Calu3 (cell line): ENCODE measurements at regions not wholly inside any gene's neighbourhood (a gene's known extent, or its start where the extent isn't known, plus 50 kb on each side); places are given as distances from the start of the nearest gene placed in this dataset.

Source experiments
- BruUV-seq: library from RNA; stranded (reverse); fragments of 400-500 nt; replicated peaks from 2 replicates; lab custom pipeline; 2021; lab: Mats Ljungman, UMichigan
- CTCF ChIA-PET: fragments of 300-600 bp; sonication (Branson Sonifier 250); formaldehyde crosslinking; loops from one replicate; lab custom pipeline; 2022; ENCODE audit warnings: antibody characterized with exemption; lab: Charles Lee
- DNase-seq: peaks from one replicate; pipeline ENCODE4 v3.0.0; 2022
- H3K27ac Mint-ChIP-seq: one replicate; pipeline ENCODE4 v1.8.0; 2022; ENCODE audit warnings: mixed read lengths; ENCODE audit not compliant: unreplicated experiment
- H3K27me3 Mint-ChIP-seq: one replicate; pipeline ENCODE4 v1.8.0; 2022; ENCODE audit warnings: mixed read lengths; ENCODE audit not compliant: unreplicated experiment
- H3K36me3 Mint-ChIP-seq: one replicate; pipeline ENCODE4 v1.8.0; 2022; ENCODE audit warnings: mild to moderate bottlenecking, moderate library complexity, mixed read lengths; ENCODE audit not compliant: insufficient read depth, unreplicated experiment
- H3K4me1 Mint-ChIP-seq: one replicate; pipeline ENCODE4 v1.8.0; 2022; ENCODE audit warnings: mild to moderate bottlenecking, low read depth, mixed read lengths; ENCODE audit not compliant: unreplicated experiment
- H3K4me3 Mint-ChIP-seq: one replicate; pipeline ENCODE4 v1.8.0; 2022; ENCODE audit warnings: mild to moderate bottlenecking, low read depth, moderate library complexity, mixed read lengths; ENCODE audit not compliant: unreplicated experiment
- H3K9me3 Mint-ChIP-seq: one replicate; pipeline ENCODE4 v1.8.0; 2022; ENCODE audit warnings: low read depth, mixed read lengths; ENCODE audit not compliant: unreplicated experiment
- intact Hi-C: fragments of 100-400 bp; cut with micrococcal nuclease; formaldehyde crosslinking; loops from one replicate; pipeline ENCODE4 v1.10.0; 2022; ENCODE audit not compliant: unreplicated experiment
- TF ChIP-seq, protein P1 (sequence below): fragments of 200-600 bp; IDR thresholded peaks from one replicate; pipeline ENCODE4 v1.8.0; 2022; ENCODE audit warnings: antibody characterized with exemption; ENCODE audit not compliant: unreplicated experiment

DNA sequence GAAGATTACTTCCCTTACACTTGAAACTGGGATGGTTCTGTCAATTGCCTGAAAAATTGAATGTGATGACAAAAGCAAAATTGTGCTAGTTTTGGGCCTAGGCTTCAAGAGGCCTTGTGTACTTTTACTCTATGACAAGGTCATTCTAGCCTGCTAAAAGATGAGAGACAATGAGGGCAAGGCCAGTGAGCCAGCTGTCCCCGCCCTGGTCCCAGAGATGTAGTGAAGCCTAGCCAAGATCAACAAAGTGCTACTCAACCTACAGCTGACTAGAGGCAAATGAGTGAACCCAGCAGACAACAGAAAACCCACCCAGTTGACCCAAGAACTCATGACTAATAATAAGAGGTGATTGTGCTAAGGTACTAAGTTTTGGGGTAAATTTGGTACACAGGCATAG is 248.7 kb downstream of the IL15 start:
- TF ChIP-seq, protein P1, sequence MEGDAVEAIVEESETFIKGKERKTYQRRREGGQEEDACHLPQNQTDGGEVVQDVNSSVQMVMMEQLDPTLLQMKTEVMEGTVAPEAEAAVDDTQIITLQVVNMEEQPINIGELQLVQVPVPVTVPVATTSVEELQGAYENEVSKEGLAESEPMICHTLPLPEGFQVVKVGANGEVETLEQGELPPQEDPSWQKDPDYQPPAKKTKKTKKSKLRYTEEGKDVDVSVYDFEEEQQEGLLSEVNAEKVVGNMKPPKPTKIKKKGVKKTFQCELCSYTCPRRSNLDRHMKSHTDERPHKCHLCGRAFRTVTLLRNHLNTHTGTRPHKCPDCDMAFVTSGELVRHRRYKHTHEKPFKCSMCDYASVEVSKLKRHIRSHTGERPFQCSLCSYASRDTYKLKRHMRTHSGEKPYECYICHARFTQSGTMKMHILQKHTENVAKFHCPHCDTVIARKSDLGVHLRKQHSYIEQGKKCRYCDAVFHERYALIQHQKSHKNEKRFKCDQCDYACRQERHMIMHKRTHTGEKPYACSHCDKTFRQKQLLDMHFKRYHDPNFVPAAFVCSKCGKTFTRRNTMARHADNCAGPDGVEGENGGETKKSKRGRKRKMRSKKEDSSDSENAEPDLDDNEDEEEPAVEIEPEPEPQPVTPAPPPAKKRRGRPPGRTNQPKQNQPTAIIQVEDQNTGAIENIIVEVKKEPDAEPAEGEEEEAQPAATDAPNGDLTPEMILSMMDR, result no peak
- Mint-ChIP-seq H3K27me3 (no peaks in the 10 kb centered on the region), H3K36me3 (no peaks in the 10 kb centered on the region), H3K4me1 (no peaks in the 10 kb centered on the region), H3K27ac (no peak overlapping the region), H3K4me3 (no peak overlapping the region), H3K9me3 (no peaks in the 10 kb centered on the region)
- intact Hi-C loops, result no loop called here
- CTCF ChIA-PET, result no interaction called here
- no peak for DNase-seq
- BruUV-seq, result no TSS peak

DNA sequence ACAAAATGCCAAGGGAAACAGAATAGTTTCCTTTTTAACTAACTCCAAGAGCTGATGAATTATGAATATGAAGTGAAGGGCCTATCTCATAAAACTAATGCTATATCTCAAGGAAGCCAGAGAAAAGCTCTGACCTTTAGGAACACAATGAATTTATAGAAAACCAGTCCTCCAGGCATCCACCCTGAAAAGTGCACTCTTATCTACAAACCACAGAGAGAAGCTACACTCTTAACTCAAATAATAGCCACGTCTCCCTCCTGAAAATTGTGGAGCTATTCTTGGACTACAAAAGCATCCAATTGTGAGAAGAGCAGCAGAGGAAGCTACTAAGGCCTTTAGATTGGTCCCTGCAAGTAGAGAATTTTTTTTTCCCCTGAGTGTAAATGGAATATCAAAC is 253.9 kb downstream of the IL15 start:
- BruUV-seq, result no TSS peak
- Mint-ChIP-seq H3K27ac (no peak overlapping the region), H3K4me1 (no peaks in the 10 kb centered on the region), H3K4me3 (no peak overlapping the region), H3K27me3 (no peaks in the 10 kb centered on the region), H3K9me3 (no peaks in the 10 kb centered on the region), H3K36me3 (no peaks in the 10 kb centered on the region)
- CTCF ChIA-PET, result no interaction called here
- DNase-seq, result no peak
- intact Hi-C loops, result no loop called here
- TF ChIP-seq, protein P1, result no peak

DNA sequence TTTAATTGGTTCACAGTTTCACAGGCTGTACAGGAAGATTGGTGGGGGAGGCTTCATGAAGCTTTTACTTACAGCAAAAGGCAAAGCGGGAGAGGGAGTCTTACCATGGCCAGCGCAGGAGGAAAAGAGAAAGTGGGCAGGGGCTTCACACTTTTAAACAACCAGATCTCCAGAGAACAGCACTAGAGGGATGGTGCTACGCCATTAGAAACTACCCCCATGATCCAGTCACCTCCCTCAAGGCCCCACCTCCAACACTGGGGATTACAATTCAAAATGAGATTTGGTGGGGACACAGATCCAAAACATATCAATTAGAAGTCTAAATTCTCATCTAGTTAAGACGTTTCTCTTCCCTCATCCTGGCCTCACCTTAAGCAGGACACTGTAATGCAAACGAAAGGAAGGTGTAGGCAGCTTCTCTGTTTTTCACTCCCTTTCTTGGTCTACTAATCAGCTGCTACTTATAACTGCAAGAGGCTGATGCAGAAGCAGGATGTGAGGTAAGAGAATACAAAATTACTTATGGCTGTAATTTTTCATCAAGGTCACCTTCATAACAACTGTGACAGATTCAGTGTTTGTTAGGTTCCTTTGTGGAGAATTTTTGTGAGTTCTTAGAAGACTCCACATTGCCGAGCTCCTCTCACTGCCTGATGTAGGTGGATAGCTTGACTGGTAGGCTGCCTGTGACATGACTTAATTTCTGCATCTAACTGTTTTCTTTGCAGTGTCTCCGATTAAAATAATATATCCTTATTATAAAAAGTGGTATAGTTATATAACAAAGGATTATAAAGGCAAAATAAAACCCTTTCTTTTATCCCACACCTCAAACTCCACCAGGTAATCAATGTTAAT is 255.1 kb downstream of the IL15 start:
- Mint-ChIP-seq H3K9me3 (no peaks in the 10 kb centered on the region), H3K36me3 (no peaks in the 10 kb centered on the region), H3K27me3 (no peaks in the 10 kb centered on the region), H3K4me3 (no peak overlapping the region), H3K27ac (no peak overlapping the region), H3K4me1 (no peaks in the 10 kb centered on the region)
- DNase-seq, result no peak
- CTCF ChIA-PET, result no interaction called here
- intact Hi-C loops, result no loop called here
- no TSS peak for BruUV-seq
- TF ChIP-seq, protein P1, result no peak

DNA sequence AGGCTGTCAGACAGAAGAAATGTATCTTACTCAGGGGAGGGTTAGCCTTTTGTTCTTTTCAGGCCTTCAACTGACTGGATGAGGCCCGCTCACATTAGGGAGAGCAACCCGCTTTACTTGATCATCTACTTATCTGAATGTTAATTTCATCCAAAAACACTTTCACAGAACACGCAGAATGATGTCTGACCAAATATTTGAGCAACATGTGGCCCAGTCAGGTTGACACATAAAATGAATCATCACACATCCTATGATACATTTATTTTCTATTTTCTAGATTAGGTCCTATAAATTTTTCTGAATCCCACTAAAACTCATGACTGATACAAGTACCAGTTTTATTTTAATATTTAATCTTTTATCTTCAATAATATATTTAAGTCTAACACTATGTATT is 260.3 kb downstream of the IL15 start:
- Mint-ChIP-seq H3K9me3 (no peaks in the 10 kb centered on the region), H3K27ac (no peak overlapping the region), H3K36me3 (no peaks in the 10 kb centered on the region), H3K27me3 (no peaks in the 10 kb centered on the region), H3K4me1 (no peaks in the 10 kb centered on the region), H3K4me3 (no peak overlapping the region)
- CTCF ChIA-PET, result no interaction called here
- intact Hi-C loops, result no loop called here
- BruUV-seq, result no TSS peak
- no peak for DNase-seq
- TF ChIP-seq, protein P1, result no peak
